NCI-H1048 (cell line): ENCODE measurements at regions not wholly inside any gene's neighbourhood (a gene's known extent, or its start where the extent isn't known, plus 50 kb on each side); places are given as distances from the start of the nearest gene placed in this dataset.
"Not testable (repeated sequence)": the region's sequence is repeated elsewhere in the genome, so short reads cannot be mapped to it uniquely, and the experiment has no call there.

Source experiments
- DNase-seq: peaks from one replicate; lab custom pipeline; 2025; lab: John Stamatoyannopoulos, UW

DNA sequence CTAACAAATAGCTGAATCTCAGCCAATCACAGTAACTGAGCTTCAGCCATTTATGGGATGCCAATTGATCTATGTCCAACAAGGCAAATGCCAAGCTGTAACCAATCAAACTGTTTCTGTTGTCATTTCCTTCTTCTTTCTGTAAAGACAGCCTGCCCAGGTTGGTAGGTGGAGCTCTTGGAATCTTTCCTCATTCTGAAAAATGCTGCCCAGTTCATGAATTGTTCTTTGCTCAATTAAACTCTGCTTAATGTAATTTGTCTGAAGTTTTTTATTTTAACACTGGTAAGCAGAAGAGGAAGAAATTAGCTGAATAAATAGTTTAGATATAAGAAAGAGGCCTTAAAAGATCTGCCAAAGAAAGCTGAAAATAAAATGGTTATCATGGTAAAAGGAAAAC, 1235.6 kb downstream of the EFNA5 start:
- no peak for DNase-seq

DNA sequence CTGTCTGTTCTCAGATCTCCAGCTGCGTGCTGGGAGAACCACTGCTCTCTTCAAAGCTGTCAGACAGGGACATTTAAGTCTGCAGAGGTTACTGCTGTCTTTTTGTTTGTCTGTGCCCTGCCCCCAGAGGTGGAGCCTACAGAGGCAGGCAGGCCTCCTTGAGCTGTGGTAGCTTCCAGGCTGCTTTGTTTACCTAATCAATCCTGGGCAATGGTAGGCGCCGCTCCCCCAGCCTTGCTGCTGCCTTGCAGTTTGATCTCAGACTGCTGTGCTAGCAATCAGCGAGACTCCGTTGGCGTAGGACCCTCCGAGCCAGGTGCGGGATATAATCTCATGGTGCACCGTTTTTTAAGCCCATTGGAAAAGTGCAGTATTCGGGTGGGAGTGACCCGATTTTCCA, 1240.0 kb downstream of the EFNA5 start:
- DNase-seq: not testable (repeated sequence)

DNA sequence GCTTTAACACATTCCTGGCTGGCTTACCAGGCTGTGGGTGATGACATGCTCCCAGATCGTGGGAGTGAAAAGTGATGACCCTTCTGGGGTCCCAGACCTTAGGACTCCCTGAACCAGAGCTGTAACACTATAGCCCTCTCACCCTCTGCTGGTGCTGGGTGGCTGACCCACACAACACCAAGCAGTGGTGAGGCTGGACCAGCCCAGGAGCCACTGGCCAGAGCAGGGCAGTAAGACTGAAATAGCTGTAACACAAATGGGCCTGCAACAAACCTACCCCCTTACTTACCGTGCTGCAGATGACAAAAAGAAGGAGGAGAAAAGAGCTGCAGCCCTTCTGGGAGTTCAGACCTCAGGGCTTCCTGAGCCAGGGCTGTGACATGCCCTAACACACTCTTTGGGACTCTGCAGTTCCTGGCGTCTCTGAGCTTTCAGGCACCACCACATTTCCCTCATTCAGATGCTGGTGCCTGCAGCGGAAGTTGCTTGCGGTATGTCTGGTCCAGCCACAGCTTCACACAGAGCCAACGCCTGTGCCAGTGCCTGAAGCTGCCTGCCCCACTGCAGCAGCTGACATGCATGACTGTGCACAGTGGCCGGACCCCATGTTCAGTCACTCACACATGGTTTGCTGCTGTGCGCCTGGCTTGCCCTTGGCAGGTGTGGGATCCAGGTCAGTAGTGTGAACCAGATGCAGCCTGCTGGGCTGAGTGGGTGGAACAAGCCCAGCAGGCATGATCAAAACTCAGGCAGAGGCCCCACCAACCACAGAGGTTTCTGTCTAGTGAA, 1247.4 kb downstream of the EFNA5 start:
- no peak for DNase-seq

DNA sequence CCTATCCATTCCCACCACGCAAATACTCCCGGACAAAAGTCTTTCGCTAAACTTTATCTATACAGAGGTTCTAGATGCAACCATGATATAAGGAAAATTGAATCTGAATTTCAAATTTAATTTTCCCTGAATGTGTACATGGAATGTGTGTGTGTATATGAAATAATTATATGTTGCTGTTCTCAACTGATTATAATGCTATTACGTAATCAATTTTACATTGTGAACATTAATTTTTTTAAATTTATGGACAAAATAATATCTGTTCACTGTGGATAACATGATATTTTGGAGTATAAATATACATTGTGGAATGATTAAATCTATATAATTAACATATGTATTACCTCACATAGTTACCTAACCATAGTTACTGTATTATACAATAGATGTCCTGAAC, 1250.6 kb downstream of the EFNA5 start:
- no peak for DNase-seq

DNA sequence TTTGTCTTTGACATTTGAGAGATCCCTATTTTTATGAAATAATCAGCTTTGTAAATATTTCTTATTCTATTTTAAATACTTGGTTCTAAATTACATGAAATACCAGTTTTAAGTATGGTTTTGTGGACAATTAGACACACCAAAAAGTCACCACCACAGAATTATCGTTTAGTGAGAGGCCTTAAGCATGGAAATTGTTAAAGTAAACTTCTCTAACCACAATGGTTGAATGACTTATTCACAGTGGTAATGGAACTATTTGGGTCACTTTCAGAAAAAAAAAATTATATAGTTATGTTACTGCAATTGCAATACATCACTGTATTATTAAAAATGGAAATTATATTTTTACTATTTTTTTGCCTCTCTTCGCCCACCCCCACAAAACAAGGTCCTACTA, 1252.5 kb downstream of the EFNA5 start:
- DNase-seq: no peak

DNA sequence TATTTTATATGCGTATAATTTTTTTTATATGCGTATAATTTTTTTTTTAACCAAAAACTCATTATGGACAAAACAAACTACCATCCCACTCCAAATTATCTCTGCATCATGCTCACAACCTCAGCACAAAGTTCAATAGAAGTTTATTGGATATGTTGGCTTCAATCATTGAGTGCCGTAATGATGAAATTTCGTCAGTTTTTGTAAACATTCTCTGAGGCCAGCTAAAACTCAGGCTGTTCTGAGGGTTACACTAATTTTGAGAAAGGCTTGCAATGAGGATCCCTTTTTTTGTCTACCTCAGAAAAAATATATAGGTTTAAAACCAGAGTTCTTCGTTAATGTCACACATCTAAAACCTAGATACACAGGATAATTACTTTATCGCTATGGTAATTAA, 1253.2 kb downstream of the EFNA5 start:
- no peak for DNase-seq

DNA sequence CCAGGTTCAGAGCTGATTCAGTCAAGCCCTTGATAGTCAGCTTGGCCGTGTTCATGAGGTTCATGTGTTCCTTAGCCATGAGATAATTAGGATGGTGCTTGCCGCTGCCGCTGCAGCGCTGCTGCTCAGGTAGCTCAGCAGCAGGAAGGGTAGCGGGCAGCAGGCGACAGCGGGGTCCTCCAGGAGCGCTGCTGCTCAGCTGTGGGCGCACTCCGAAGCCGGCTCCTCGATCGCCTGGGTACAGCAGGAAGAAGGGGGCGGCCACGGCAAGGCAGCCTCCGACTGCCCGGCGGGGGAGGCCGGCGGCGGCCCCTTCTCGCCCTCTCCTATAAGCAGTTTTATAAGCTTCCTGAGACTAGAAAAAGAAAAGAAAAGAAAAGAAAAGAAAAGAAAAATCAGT, 1253.6 kb downstream of the EFNA5 start:
- DNase-seq: no peak

DNA sequence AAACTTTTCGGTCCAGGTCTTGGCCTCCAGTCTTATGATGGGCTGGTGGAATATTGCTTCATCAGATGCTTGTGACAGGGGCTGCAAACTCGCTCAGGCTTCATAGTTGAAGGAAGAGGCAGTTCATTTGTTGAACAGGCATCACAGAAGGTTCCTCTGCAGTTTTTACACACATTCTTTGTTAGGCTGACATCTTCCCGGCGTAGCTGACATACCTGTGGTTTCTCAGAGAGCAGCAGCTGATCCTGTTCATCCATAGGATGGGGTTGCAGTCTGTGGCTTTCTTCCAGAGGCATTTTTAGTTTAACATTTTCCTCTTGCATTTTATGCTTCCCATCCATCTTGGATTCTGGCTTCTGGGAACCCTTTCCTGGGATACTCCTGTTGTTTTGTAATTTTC, 1255.2 kb downstream of the EFNA5 start:
- DNase-seq: no peak

DNA sequence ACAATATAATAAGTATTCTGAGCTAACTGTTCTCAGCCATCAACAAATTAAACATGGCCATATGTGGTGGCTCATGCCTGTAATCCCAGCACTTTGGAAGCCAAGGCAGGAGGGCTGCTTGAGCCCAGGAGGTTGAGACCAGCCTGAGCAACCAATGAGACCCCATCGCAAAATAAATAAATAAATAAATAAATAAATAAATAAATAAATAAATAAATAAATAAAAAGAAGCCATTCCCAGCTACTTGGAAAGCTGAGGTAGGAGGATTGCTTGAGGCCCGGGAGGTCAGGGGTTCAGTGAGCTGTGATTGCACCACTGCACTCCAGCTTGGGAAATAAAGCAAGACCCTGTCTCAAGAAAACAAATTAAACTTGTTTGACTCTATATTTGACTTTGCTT, 1256.4 kb downstream of the EFNA5 start:
- no peak for DNase-seq

DNA sequence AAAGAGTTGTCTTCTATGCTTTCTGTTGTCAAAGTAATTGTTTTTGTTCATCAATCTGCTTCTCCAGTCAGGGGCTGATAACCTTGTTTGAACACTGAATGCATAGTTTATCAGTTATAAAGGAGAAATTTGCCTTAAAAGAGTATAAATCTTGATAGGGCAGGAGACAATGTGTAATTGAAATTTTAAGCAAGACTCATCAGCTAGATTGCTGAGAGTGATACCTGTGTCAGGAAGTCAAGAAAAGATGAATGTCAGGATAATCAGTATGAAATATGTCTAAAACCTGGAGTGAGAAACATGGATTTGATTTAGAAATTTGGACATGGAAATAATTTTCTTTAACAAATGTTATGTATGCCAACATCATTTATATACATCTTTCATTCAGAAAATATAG, 1258.1 kb downstream of the EFNA5 start:
- no peak for DNase-seq

DNA sequence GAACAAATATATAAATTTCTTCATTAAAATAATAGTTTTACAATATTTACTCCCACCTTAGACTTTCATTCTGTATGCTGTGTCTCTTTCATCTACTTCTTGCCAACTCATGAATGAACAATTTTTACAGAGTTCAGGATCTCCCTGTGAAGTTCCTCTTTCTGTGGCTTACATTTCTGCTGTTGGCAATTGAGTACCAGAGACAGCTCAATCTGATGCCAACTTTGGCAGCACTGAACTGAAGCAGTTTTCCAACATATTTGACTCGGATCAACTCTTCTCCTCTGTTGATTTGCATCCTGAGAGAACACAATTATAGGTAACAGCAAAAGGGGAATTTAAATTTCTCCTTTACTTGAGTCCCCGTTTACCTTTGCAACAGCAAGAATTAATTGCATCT, 1262.2 kb downstream of the EFNA5 start:
- no peak for DNase-seq

DNA sequence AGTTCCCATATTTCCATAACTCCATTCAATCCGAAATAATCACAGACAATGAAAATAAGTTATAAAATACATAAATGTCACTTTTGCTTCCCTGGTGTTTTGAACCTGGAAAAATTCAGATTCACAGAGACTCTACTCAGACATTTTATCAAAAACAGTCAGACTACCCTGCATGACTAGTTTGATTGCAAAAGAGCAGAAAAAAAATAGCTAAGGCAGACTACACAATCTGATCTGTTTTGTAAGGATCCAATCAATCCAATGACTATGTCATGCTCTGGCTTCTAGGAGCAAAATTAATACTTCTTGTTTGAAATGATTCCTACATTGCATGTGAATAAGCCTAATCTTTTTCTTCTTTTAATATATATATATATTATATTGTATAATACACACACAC, 1262.6 kb downstream of the EFNA5 start:
- DNase-seq: no peak

DNA sequence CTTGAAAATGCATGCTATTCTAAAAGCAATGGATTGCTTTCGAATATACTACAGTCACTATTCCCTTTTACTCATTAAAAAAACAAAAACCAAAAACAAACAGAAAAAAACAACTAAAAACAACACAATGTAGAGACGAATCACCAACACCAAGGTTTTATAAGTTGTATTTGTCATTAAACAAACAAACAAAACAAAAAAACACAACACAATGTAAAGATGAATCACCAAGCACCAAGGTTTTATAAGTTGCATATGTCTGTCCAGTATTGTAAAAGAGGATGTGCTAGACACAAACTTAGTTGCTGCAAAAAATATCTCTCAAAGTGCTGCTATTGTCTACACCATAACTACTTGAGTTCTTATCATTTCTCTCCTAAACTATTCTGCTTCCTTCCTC, 1269.2 kb downstream of the EFNA5 start:
- no peak for DNase-seq

DNA sequence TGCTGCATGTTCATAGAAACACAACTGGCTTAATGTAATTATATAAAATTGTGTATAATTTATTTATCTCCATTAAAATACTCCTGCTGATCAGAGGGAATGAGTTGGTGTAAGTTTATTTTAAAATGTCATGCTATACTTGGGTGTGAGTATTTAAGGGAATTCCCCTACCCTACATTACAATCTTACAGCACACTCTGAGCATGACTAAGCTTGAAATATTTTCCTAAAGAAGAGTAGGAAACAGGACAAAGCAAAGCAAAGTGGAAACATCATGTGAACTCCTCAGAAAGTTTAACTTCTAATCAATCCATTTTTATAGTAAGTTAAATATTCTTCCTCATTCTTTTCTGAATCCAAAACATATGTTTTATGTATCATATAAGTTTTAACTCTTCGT, 1271.3 kb downstream of the EFNA5 start:
- no peak for DNase-seq

DNA sequence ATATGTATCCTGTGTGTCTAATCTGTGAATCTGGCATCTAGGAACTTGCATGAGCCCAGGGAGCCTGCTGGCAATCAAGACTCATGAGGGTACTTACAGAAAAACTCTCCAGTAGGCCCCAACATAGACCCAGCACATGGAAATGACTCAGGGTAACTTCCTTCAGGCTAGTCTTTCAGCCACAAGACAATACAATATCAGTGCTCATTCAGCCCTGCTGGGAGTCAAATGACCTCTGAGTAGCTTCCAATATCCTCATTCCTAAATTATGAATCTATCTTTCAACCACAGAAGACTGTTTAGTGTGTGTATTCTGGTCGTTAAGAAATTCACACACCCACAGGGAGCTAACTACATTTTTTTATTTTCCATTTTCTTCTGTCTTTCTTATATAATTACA, 1273.0 kb downstream of the EFNA5 start:
- DNase-seq: no peak

DNA sequence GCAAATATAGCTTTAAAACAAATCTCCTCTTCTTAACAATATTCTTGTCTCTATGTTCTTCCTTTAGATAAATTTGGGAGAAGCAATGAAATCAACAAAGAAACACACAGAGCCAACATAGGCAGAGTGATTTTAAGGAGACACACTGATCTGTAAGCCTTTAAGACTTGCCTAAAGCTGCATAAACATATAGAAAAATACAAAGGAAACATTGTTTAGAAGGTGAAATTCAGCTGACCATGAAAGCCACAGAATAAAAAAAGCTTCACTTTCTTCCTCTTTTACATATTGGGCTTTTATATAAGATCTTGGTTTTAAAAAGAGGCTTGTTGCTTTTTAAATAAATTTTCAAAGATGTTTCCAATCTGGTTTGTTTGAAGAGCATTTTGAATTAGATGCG, 1277.5 kb downstream of the EFNA5 start:
- no peak for DNase-seq

DNA sequence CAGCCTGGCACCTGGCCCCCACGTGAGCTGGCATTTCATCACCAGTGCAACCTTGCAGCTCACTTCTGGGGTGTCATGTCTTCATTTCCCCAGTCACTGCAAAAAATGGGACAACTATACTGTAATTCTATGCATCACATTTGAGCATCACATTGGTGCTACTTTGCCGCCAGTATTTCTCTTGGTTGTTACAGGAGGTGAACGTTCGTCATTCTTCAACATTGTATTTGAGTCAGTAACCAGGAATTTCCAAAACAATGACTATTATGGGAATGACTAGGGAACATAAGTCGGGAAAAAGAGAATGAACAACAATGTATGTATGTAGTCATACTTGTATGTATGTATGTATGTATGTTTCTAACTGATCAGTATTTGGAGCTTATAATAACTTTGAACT, 1278.0 kb downstream of the EFNA5 start:
- DNase-seq: no peak

DNA sequence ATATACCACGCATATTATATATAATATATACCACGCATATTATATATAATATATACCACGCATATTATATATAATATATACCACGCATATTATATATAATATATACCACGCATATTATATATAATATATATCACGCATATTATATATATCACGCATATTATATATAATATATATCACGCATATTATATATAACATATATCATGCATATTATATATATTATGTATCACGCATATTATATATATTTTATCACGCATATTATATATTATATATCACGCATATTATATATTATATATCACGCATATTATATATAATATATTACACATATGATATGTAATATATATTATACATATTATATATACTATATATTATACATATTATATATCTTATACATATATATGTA, 1283.0 kb downstream of the EFNA5 start:
- not testable (repeated sequence) for DNase-seq

DNA sequence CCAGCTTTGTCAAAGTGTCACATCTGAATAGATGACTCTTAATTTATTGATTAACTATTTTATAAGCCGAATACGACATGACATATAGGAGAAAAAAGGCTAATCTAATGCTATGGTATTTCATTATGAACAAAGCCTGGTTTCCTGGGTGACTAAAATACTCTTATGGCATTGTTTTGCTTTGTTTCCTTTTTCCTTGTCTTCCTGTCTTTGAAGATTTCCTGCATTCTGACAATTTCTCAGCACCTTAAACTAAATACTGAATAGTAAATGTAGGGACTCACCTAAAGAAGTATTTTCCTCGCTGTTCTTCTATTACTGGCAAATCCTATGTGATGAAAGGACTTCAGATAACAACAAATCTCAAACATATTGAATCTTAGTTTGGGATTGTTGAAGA, 1284.5 kb downstream of the EFNA5 start:
- no peak for DNase-seq

DNA sequence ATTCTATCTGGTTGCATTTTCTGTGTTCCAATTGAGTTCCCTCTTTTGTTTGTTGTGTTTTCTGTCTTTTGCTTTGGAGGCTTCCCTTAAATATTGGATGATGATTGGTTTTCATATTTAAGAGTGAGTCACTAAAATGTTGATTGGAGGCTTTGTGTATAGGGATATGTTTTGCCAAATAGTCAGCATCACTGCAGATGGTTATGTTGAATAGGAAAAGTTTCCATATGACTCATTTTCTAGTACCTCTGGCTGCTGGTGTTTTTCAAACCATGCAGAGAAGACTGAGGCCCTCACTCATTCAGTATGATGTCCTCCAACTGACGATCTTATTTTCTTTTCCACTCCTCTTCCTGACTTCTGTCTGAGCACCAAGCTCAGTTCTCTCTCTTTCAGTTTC, 1290.0 kb downstream of the EFNA5 start:
- DNase-seq: no peak

DNA sequence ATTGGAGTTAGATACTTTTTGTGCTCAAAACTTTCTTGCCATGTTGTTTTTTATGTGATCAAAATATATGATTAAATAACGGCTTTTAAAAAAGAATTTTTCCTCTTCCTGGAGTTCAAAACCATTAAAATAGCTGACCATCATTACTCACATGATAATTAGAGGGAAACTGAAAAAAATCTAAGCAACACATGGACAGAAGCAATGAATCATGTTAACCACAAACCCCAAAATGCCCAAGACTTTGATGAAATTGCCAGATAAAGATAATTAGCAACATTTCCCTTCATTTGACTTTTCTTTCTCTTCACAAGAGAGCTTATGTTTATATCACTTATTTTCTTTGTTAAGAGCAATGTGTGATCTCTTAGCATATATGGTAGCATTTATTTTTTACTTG, 1294.2 kb downstream of the EFNA5 start:
- no peak for DNase-seq

DNA sequence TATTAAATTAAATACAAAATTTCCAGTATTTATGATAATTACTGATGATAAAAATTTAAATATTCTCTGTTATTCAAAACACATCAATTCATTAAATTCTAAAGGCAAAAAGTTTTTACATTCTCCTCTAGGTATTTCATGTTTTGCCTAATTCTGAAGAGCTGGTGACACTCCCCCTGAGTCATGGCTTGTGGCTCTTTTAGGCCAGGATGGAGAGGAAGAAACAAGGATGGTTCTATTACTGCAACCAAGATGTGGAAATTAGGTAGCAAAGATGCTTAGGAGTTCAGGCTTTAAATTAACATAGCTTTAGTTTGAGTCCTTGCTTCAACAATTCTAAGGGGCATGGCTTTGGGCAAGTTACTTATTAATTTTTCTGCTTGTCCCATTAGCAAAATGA, 1295.8 kb downstream of the EFNA5 start:
- DNase-seq: no peak

DNA sequence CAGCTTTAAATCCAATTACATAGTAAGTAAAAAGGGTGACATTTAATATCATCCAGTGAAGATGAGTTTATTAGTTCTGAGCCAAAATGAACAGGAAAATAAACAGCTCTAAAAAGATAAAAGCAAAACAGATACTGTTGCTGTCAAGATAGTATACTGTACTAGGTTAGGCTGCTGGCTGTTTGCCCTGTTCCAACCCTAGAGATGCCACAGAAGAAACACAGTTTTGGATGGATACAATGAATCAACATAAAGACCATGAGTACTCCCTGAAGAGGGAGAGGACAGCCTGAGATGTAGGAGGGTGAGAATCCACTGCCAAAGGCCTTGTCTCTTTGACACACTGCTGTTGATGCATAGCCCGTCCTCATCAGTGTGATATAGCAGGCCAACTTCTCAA, 1302.7 kb downstream of the EFNA5 start:
- no peak for DNase-seq

DNA sequence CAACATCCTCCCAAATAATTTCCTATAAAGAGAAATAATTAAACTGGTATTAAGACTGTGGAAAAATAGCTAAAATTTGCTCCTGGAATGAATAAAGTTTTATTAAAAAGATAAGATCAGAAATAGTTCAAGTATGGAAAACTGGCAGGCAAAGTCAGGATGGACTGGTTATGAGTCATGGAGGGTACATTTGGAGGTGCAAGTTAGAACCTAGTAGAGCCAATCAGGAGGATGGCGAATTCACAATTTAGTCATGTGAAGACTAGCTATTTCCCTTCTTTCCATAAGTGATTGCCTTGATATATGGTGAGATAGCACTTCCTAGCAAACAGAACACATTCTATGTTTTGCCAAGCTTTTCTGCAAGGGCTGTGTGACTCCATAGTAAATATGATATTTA, 1303.5 kb downstream of the EFNA5 start:
- DNase-seq: no peak

DNA sequence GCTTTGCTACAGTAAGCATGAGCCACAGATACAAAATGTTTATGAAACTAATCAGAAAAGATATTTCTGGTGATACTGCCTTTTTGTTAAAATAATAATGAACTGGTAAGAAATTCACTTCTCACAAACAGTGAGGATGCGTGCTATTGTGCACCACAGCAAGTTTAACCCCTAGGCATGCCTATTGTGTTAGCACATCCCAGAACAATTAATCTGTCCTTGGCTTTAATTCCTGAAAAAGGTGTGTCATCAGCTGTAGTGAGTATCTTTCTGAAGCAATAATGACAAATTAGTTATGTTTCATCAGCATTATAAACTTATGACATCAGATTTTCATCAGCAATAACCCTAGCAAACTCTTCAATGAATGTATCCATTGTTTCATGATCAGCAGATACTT, 1307.2 kb downstream of the EFNA5 start:
- DNase-seq: no peak
